Right lobe of liver (tissue), 6 donors: ENCODE measurements at regions not wholly inside any gene's neighbourhood (a gene's known extent, or its start where the extent isn't known, plus 50 kb on each side); places are given as distances from the start of the nearest gene placed in this dataset.
A peak's percentile ranks its signal among the peaks of the same experiment; 100 is the strongest.
"Not testable (repeated sequence)": the region's sequence is repeated elsewhere in the genome, so short reads cannot be mapped to it uniquely, and the experiment has no call there.

Source experiments
- ATAC-seq, 4 donors: fragments of 200-7000 bp; cut with Tn5 transposase; one replicate each; pipeline ENCODE4 v1.9.1; 2020; ENCODE audit warnings: mild to moderate bottlenecking in 4 of 4, moderate library complexity in 4 of 4
- DNase-seq, 3 donors: peaks; one replicate each; pipeline ENCODE4 v3.0.0-alpha.2; 2020
- H3K27ac ChIP-seq, 3 donors: fragments of 200-600 bp; one replicate each; pipeline ENCODE4 v1.8.0; 2022
- H3K27me3 ChIP-seq, 2 donors: fragments of 200-600 bp; one replicate each; pipeline ENCODE4 v1.8.0; 2022
- H3K36me3 ChIP-seq, 4 donors: fragments of 200-600 bp; sonication (generic) in 1 of 4; one replicate each; pipeline versions ENCODE4 v1.5.1 to v1.8.0; 2017 to 2022; ENCODE audit warnings: control low read depth in 1 of 4
- H3K4me1 ChIP-seq, 4 donors: fragments of 200-600 bp; sonication (generic) in 1 of 4; one replicate each; pipeline versions ENCODE4 v1.5.1 to v1.8.0; 2017 to 2022; ENCODE audit warnings: control low read depth in 1 of 4
- H3K4me3 ChIP-seq, 3 donors: fragments of 200-600 bp; one replicate each; pipeline ENCODE4 v1.8.0; 2022
- H3K9me3 ChIP-seq, 4 donors: fragments of 200-600 bp; sonication (generic) in 1 of 4; one replicate each; pipeline versions ENCODE4 v1.5.1 to v1.8.0; 2017 to 2022; ENCODE audit warnings: control low read depth in 1 of 4
- POLR2A ChIP-seq: fragments of 450-650 bp; IDR thresholded peaks from one replicate; pipeline ENCODE4 v1.6.1; 2017; ENCODE audit warnings: antibody characterized with exemption, mild to moderate bottlenecking
- WGBS: methylation state at CpG from one replicate; pipeline ENCODE4 v1.1.6; 2018; ENCODE audit warnings: low coverage, low lambda C conversion rate; ENCODE audit not compliant: insufficient coverage; ENCODE audit errors: missing lambda C conversion rate; 5-methylcytosine and 5-hydroxymethylcytosine counted together
- intact Hi-C, 2 donors: fragments of 100-400 bp; cut with DNase I; formaldehyde crosslinking; loops; one replicate each; pipeline versions ENCODE4 v1.11.2 to v1.14.1; 2022
- TF ChIP-seq, protein P1 (sequence below), 4 donors: fragments of 200-600 bp in 3 of 4; fragments of 450-650 bp in 1 of 4; IDR thresholded peaks; one replicate each; pipeline versions ENCODE4 v1.5.1 to v1.8.0; 2016 to 2022; ENCODE audit warnings: antibody characterized with exemption in 4 of 4, mild to moderate bottlenecking in 2 of 4
- donor health status: DM: no; HTN: yes; CAD: no.
- donor health status: DM: no; HTN: no; CAD: no.
- donor health status: DM: no; HTN: no; CAD: no.
- donor health status: DM: no; HTN: yes; CAD: no.
- donor health status: DM: no; HTN: yes; CAD: no.

GRCh38 chrX:73944563-73944908, 92.0 kb upstream of the XIST start:
- no peaks in the 10 kb centered on the region for H3K36me3 ChIP-seq
- DNase-seq = no peak
- H3K4me1 ChIP-seq = peaks cover 0 to 19% (median 0%) of the 10 kb centered on the region in 4 donors
- H3K9me3 ChIP-seq = no peaks in the 10 kb centered on the region
- H3K27ac ChIP-seq = peak overlapping the region; percentile 81 to 85 (median 84)
- peak overlapping the region; percentile 66 to 75 (median 72) for H3K4me3 ChIP-seq
- WGBS = 0% methylated on average over 8 of the region's 8 CpGs
- TF ChIP-seq, protein P1, sequence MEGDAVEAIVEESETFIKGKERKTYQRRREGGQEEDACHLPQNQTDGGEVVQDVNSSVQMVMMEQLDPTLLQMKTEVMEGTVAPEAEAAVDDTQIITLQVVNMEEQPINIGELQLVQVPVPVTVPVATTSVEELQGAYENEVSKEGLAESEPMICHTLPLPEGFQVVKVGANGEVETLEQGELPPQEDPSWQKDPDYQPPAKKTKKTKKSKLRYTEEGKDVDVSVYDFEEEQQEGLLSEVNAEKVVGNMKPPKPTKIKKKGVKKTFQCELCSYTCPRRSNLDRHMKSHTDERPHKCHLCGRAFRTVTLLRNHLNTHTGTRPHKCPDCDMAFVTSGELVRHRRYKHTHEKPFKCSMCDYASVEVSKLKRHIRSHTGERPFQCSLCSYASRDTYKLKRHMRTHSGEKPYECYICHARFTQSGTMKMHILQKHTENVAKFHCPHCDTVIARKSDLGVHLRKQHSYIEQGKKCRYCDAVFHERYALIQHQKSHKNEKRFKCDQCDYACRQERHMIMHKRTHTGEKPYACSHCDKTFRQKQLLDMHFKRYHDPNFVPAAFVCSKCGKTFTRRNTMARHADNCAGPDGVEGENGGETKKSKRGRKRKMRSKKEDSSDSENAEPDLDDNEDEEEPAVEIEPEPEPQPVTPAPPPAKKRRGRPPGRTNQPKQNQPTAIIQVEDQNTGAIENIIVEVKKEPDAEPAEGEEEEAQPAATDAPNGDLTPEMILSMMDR (IDR thresholded peaks at IDR 0.05) = no peak
- no peak for TF ChIP-seq POLR2A
- no peaks in the 10 kb centered on the region for H3K27me3 ChIP-seq
- no peak for ATAC-seq
- intact Hi-C loops = no loop called here

- DNase-seq (peak; percentile 84 to 94 (median 91)), ATAC-seq (peak; percentile 98 to 100 (median 98))
- WGBS = 5% methylated on average over 28 of the region's 39 CpGs
- Histone ChIP-seq H3K36me3 (no peaks in the 10 kb centered on the region), H3K27me3 (no peaks in the 10 kb centered on the region), H3K4me3 (peak overlapping the region; percentile 66 to 75 (median 72)), H3K27ac (peak overlapping the region; percentile 81 to 85 (median 84)), H3K9me3 (no peaks in the 10 kb centered on the region), H3K4me1 (peaks cover 0 to 19% (median 0%) of the 10 kb centered on the region in 4 donors)
- intact Hi-C loops = no loop called here
- TF ChIP-seq, protein P1 (IDR thresholded peaks at IDR 0.05) = no peak
- peak; percentile 65 for TF ChIP-seq POLR2A
Measured at GRCh38 chrX:73943693-73944562, 91.4 kb upstream of the XIST start.

GRCh38 chrX:73940893-73941470, 88.5 kb upstream of the XIST start:
- no peak for DNase-seq
- H3K4me3 ChIP-seq = no peak overlapping the region
- WGBS = 49% methylated on average over 2 of the region's 2 CpGs
- ATAC-seq = peak; percentile 38 to 67 (median 43)
- TF ChIP-seq, protein P1 (IDR thresholded peaks at IDR 0.05) = no peak
- TF ChIP-seq POLR2A = no peak
- intact Hi-C loops = no loop called here
- no peaks in the 10 kb centered on the region for H3K36me3 ChIP-seq
- H3K27me3 ChIP-seq = no peaks in the 10 kb centered on the region
- H3K9me3 ChIP-seq = no peaks in the 10 kb centered on the region
- H3K4me1 ChIP-seq = peaks cover 0 to 27% (median 2%) of the 10 kb centered on the region in 4 donors
- H3K27ac ChIP-seq = peak overlapping the region in 2 of 3 donors; percentile 70 to 77

DNA sequence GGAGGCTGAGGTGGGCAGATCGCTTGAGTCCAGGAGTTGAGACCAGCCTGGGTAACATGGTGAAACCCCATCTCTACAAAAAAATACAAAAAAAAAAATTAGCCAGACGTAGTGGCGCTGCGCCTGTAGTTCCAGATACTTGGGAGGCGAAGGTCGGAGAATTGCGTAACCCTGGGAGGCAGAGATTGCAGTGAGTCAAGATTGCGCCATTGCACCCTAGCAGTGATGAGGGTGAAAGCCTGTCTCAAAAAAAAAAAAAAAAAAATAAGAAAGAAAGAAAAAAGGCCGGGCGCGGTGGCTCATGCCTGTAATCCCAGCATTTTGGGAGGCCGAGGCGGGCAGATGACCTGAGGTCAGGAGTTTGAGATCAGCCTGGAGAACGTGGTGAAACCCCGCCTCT, 85.3 kb upstream of the XIST start:
- H3K36me3 ChIP-seq, intact Hi-C loops, H3K4me3 ChIP-seq, H3K9me3 ChIP-seq, H3K27me3 ChIP-seq: not testable (repeated sequence)
- peak; percentile 86 to 92 (median 91) for ATAC-seq
- Histone ChIP-seq H3K27ac (peak overlapping the region in 2 of 3 donors; percentile 35 to 41), H3K4me1 (peaks cover 0 to 19% (median 2%) of the 10 kb centered on the region in 4 donors)
- WGBS = 36% methylated on average over 15 of the region's 15 CpGs
- peak; percentile 79 to 80 (median 79) for DNase-seq

GRCh38 chrX:73932522-73932921, 80.0 kb upstream of the XIST start:
- no peak for ATAC-seq
- TF ChIP-seq, protein P1 (IDR thresholded peaks at IDR 0.05) = no peak
- no peak for TF ChIP-seq POLR2A
- WGBS = 75% methylated on average over 2 of the region's 2 CpGs

More at GRCh38 chrX:73932522-73932921, 80.0 kb upstream of the XIST start:
- Histone ChIP-seq H3K4me3 (no peak overlapping the region), H3K36me3 (no peaks in the 10 kb centered on the region), H3K9me3 (no peaks in the 10 kb centered on the region), H3K27me3 (no peaks in the 10 kb centered on the region), H3K27ac (no peak overlapping the region), H3K4me1 (peaks cover 0 to 3% (median under 1%) of the 10 kb centered on the region in 4 donors)
- intact Hi-C loops = no loop called here
- no peak for DNase-seq
